IMR-90 (cell line): ENCODE measurements at regions not wholly inside any gene's neighbourhood (a gene's known extent, or its start where the extent isn't known, plus 50 kb on each side); places are given as distances from the start of the nearest gene placed in this dataset.

ENCODE experiments used
- ATAC-seq: fragments of 200-7000 bp; cut with Tn5 transposase; 2 replicates; pipeline ENCODE4 v1.9.1; 2020; ENCODE audit warnings: low read depth, mild to moderate bottlenecking, moderate library complexity
- BruUV-seq: library from RNA; stranded (reverse); fragments of 400-500 nt; replicated peaks from 2 replicates; lab custom pipeline; 2021; lab: Mats Ljungman, UMichigan
- CTCF ChIA-PET: fragments of 300-600 bp; formaldehyde crosslinking; extraction: SDS; loops from one replicate; lab custom pipeline; 2021; ENCODE audit warnings: antibody characterized with exemption; lab: Yijun Ruan, JAX
- POLR2A ChIA-PET: fragments of 300-600 bp; sonication (Branson Sonifier 250); formaldehyde crosslinking; loops from one replicate; lab custom pipeline; 2022; ENCODE audit warnings: antibody characterized with exemption; ENCODE audit not compliant: unreplicated experiment; lab: Charles Lee
- DNase-seq: peaks from one replicate; pipeline ENCODE4 v3.0.0; 2013
- H2AFZ ChIP-seq: replicated peaks from 2 replicates; pipeline ENCODE3; 2013; ENCODE audit warnings: low read length, mild to moderate bottlenecking; ENCODE audit not compliant: poor library complexity
- H2AK5ac ChIP-seq: 2 replicates; pipeline ENCODE4 v1.6.1; 2013; ENCODE audit warnings: low read depth, low read length, inconsistent platforms
- H2AK9ac ChIP-seq: replicated peaks from 2 replicates; pipeline ENCODE3; 2013; ENCODE audit warnings: mild to moderate bottlenecking, low read depth, low read length, moderate library complexity; ENCODE audit not compliant: poor library complexity
- H2BK120ac ChIP-seq: 2 replicates; pipeline ENCODE4 v1.6.1; 2013; ENCODE audit warnings: low read depth, low read length, inconsistent platforms
- H2BK15ac ChIP-seq: 3 replicates; pipeline ENCODE4 v1.6.1; 2013; ENCODE audit warnings: low read depth, low read length, inconsistent platforms
- H2BK20ac ChIP-seq: 2 replicates; pipeline ENCODE4 v1.6.1; 2013; ENCODE audit warnings: low read depth, mild to moderate bottlenecking, inconsistent platforms, low read length, moderate library complexity
- H2BK5ac ChIP-seq: 2 replicates; pipeline ENCODE4 v1.6.1; 2013; ENCODE audit warnings: mild to moderate bottlenecking, low read depth, low read length, inconsistent platforms; ENCODE audit not compliant: poor library complexity, severe bottlenecking
- H3K14ac ChIP-seq: replicated peaks from 2 replicates; pipeline ENCODE4 v1.6.1; 2013; ENCODE audit warnings: low read depth, low read length, inconsistent platforms
- H3K18ac ChIP-seq: 2 replicates; pipeline ENCODE4 v1.6.1; 2013; ENCODE audit warnings: low read depth, low read length, control low read depth
- H3K23ac ChIP-seq: 2 replicates; pipeline ENCODE4 v1.6.1; 2013; ENCODE audit warnings: low read depth, low read length, inconsistent platforms
- H3K27ac ChIP-seq: 2 replicates; pipeline ENCODE4 v1.5.1; 2013; ENCODE audit warnings: mild to moderate bottlenecking, control low read depth, low read length; ENCODE audit not compliant: insufficient read depth
- H3K27me3 ChIP-seq: 2 replicates; pipeline ENCODE4 v1.6.1; 2013; ENCODE audit warnings: low read length; ENCODE audit not compliant: control insufficient read depth, insufficient read depth
- H3K36me3 ChIP-seq: 2 replicates; pipeline ENCODE4 v1.6.1; 2013; ENCODE audit warnings: low read length, mixed read lengths; ENCODE audit not compliant: control insufficient read depth, insufficient read depth
- H3K4ac ChIP-seq: 2 replicates; pipeline ENCODE4 v1.6.1; 2013; ENCODE audit warnings: low read depth, low read length, inconsistent platforms
- H3K4me1 ChIP-seq: 2 replicates; pipeline ENCODE4 v1.6.1; 2013; ENCODE audit warnings: low read length, mixed read lengths; ENCODE audit not compliant: control insufficient read depth, insufficient read depth
- H3K4me2 ChIP-seq: 2 replicates; pipeline ENCODE4 v1.6.1; 2013; ENCODE audit warnings: low read depth, mild to moderate bottlenecking, control low read depth, low read length, moderate library complexity
- H3K4me3 ChIP-seq: 2 replicates; pipeline ENCODE4 v1.5.1; 2013; ENCODE audit warnings: low read depth, mild to moderate bottlenecking, control low read depth, low read length, moderate library complexity; ENCODE audit not compliant: insufficient read depth
- H3K56ac ChIP-seq: 2 replicates; pipeline ENCODE4 v1.6.1; 2013; ENCODE audit warnings: low read length, inconsistent platforms; ENCODE audit not compliant: insufficient read depth; ENCODE audit errors: extremely low read depth
- H3K79me1 ChIP-seq, 2 experiments: 2 replicates each; pipeline ENCODE4 v1.6.1; 2013; ENCODE audit warnings: low read length in 2 of 2, inconsistent platforms in 1 of 2, low read depth in 1 of 2
- H3K9ac ChIP-seq: 2 replicates; pipeline ENCODE4 v1.6.1; 2013; ENCODE audit warnings: low read depth, low read length, control low read depth
- H3K9me1 ChIP-seq: 2 replicates; pipeline ENCODE4 v1.6.1; 2013; ENCODE audit warnings: low read length, inconsistent platforms; ENCODE audit not compliant: insufficient read depth
- H3K9me3 ChIP-seq: 2 replicates; pipeline ENCODE4 v1.6.1; 2013; ENCODE audit warnings: low read length; ENCODE audit not compliant: control insufficient read depth, insufficient read depth
- H4K20me1 ChIP-seq: 2 replicates; pipeline ENCODE4 v1.6.1; 2013; ENCODE audit warnings: low read length, inconsistent platforms; ENCODE audit not compliant: insufficient read depth
- H4K5ac ChIP-seq: 2 replicates; pipeline ENCODE4 v1.6.1; 2013; ENCODE audit warnings: mild to moderate bottlenecking, low read depth, low read length, control low read depth
- H4K8ac ChIP-seq, 2 experiments: 2 replicates each; pipeline ENCODE4 v1.6.1; 2013; ENCODE audit warnings: low read depth in 2 of 2, low read length in 2 of 2, control low read depth in 1 of 2, inconsistent platforms in 1 of 2
- H4K91ac ChIP-seq: 2 replicates; pipeline ENCODE4 v1.6.1; 2013; ENCODE audit warnings: low read depth, low read length, inconsistent platforms; ENCODE audit not compliant: insufficient read depth
- BHLHE40 ChIP-seq: fragments of 150-350 bp; IDR thresholded peaks from 2 replicates; pipeline ENCODE4 v1.6.1; 2016; ENCODE audit warnings: mild to moderate bottlenecking, low read depth, low read length
- CEBPB ChIP-seq: IDR thresholded peaks from 2 replicates; pipeline ENCODE4 v1.6.1; 2012; ENCODE audit warnings: low read depth, low read length, improper control_type of control experiment
- CTCF ChIP-seq: conservative IDR thresholded peaks from 2 replicates; pipeline ENCODE4 v1.5.1; 2012; ENCODE audit warnings: mild to moderate bottlenecking, low read depth, low read length, improper control_type of control experiment
- FOS ChIP-seq: fragments of 150-350 bp; IDR thresholded peaks from 2 replicates; pipeline ENCODE4 v1.6.1; 2016; ENCODE audit warnings: low read depth, low read length
- MAZ ChIP-seq: IDR thresholded peaks from 2 replicates; pipeline ENCODE4 v1.6.1; 2012; ENCODE audit warnings: low read depth, mild to moderate bottlenecking, low read length, improper control_type of control experiment, moderate library complexity, borderline replicate concordance
- MXI1 ChIP-seq: IDR thresholded peaks from 2 replicates; pipeline ENCODE4 v1.6.1; 2012; ENCODE audit warnings: low read depth, mild to moderate bottlenecking, low read length, moderate library complexity, borderline replicate concordance
- NFE2L2 ChIP-seq: fragments of 150-350 bp; IDR thresholded peaks from 2 replicates; pipeline ENCODE4 v1.6.1; 2016; ENCODE audit warnings: low read depth, mild to moderate bottlenecking, low read length
- POLR2A ChIP-seq: IDR thresholded peaks from 2 replicates; pipeline ENCODE4 v1.6.1; 2012; ENCODE audit warnings: mild to moderate bottlenecking, low read depth, low read length
- RAD21 ChIP-seq: IDR thresholded peaks from 2 replicates; pipeline ENCODE4 v1.6.1; 2012; ENCODE audit warnings: low read length, improper control_type of control experiment
- RCOR1 ChIP-seq: IDR thresholded peaks from 2 replicates; pipeline ENCODE4 v1.6.1; 2012; ENCODE audit warnings: mild to moderate bottlenecking, low read length, improper control_type of control experiment; ENCODE audit not compliant: insufficient replicate concordance
- RFX5 ChIP-seq: IDR thresholded peaks from 2 replicates; pipeline ENCODE4 v1.8.0; 2012; ENCODE audit warnings: low read depth, mild to moderate bottlenecking, low read length, moderate library complexity
- WGBS, 2 experiments: methylation state at CpG; one replicate each; pipeline versions ENCODE4 v1.1.5 to v1.1.7; 2013; ENCODE audit warnings: missing lambda C conversion rate in 2 of 2; ENCODE audit not compliant: insufficient read length in 1 of 2; ENCODE audit errors: extremely low coverage in 2 of 2; 5-methylcytosine and 5-hydroxymethylcytosine counted together
- dilution Hi-C: fragments of 300-500 bp; cut with HindIII; formaldehyde crosslinking; loops from one replicate; pipeline ENCODE4 v1.14.3; 2018; ENCODE audit warnings: low sequenced_read_pairs; ENCODE audit not compliant: unreplicated experiment
- in situ Hi-C: fragments of 300-500 bp; cut with MboI; formaldehyde crosslinking; loops from 3 replicates; pipeline ENCODE4 v1.14.3; 2019; ENCODE audit warnings: low sequenced_read_pairs, inconsistent platforms, mixed read lengths
- intact Hi-C: fragments of 100-400 bp; cut with micrococcal nuclease; formaldehyde crosslinking; loops from 2 replicates; pipeline ENCODE4 v1.10.0; 2022
- TF ChIP-seq, protein P1 (sequence below): fragments of 150-350 bp; IDR thresholded peaks from 2 replicates; pipeline ENCODE4 v1.6.1; 2016; ENCODE audit warnings: low read depth, mild to moderate bottlenecking, low read length, moderate library complexity, borderline replicate concordance

- no peak overlapping the region for H2BK120ac ChIP-seq
- no peaks in the 10 kb centered on the region for H3K36me3 ChIP-seq
- no peak overlapping the region for H2BK20ac ChIP-seq
- H4K8ac ChIP-seq = no peak overlapping the region
- no peak overlapping the region for H4K91ac ChIP-seq
- H2BK15ac ChIP-seq = no peak overlapping the region
- no peak overlapping the region for H2BK5ac ChIP-seq
- H3K4me1 ChIP-seq = peaks cover 2% of the 10 kb centered on the region; the same call in 1 of the 2 replicates
- TF ChIP-seq CEBPB (no peak), FOS (no peak), BHLHE40 (no peak), MAZ (no peak), NFE2L2 (no peak), CTCF (no peak), MXI1 (no peak), POLR2A (no peak), RAD21 (no peak), RFX5 (no peak), RCOR1 (no peak)
- TF ChIP-seq, protein P1, sequence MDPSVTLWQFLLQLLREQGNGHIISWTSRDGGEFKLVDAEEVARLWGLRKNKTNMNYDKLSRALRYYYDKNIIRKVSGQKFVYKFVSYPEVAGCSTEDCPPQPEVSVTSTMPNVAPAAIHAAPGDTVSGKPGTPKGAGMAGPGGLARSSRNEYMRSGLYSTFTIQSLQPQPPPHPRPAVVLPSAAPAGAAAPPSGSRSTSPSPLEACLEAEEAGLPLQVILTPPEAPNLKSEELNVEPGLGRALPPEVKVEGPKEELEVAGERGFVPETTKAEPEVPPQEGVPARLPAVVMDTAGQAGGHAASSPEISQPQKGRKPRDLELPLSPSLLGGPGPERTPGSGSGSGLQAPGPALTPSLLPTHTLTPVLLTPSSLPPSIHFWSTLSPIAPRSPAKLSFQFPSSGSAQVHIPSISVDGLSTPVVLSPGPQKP = no peak
- no peak overlapping the region for H4K5ac ChIP-seq
- ATAC-seq = no peak
- H3K27me3 ChIP-seq = peaks cover 2% of the 10 kb centered on the region
- H2AK5ac ChIP-seq = no peak overlapping the region
- no TSS peak for BruUV-seq
- DNase-seq = no peak
- WGBS, 2 experiments = no CpG with 5 or more reads among the region's 4 CpGs
- H3K9ac ChIP-seq = no peak overlapping the region
- dilution Hi-C loops (no loop called here), intact Hi-C loops (no loop called here), in situ Hi-C loops (no loop called here)
- H3K4me3 ChIP-seq = no peak overlapping the region
- no peak overlapping the region for H2AFZ ChIP-seq
- H2AK9ac ChIP-seq = no peak overlapping the region
- H3K23ac ChIP-seq = no peak overlapping the region
- no peaks in the 10 kb centered on the region for H4K20me1 ChIP-seq
- no peak overlapping the region for H3K4ac ChIP-seq
- no peak overlapping the region for H3K56ac ChIP-seq
- no peak overlapping the region for H3K14ac ChIP-seq
- ChIA-PET POLR2A (no interaction called here), CTCF (no interaction called here)
- no peak overlapping the region for H3K4me2 ChIP-seq
- no peaks in the 10 kb centered on the region for H3K79me1 ChIP-seq
- peaks cover 6% of the 10 kb centered on the region for H3K9me1 ChIP-seq
- H3K18ac ChIP-seq = no peak overlapping the region
- no peak overlapping the region for H3K27ac ChIP-seq
- no peaks in the 10 kb centered on the region for H3K9me3 ChIP-seq
Measured at GRCh38 chr1:29644812-29645211, 408.5 kb downstream of the PTPRU start.
